ENCODE measurements at regions not wholly inside any gene's neighbourhood (a gene's known extent, or its start where the extent isn't known, plus 50 kb on each side); places are given as distances from the start of the nearest gene placed in this dataset.

- Histone ChIP-seq H3K9me3 (no peaks in the 10 kb centered on the region), H3K4me1 (no peaks in the 10 kb centered on the region), H3K36me3 (no peaks in the 10 kb centered on the region), H3K27ac (no peak overlapping the region), H3K4me3 (no peak overlapping the region), H3K27me3 (peaks cover 0 to 9% of the 10 kb centered on the region in 2 donors)
- intact Hi-C loops (cut with DNase I; ENCODE audit: low total_unique reads), result no loop called here
- TF ChIP-seq POLR2AphosphoS5 (IDR thresholded peaks at IDR 0.05) (no peak), CTCF (IDR thresholded peaks at IDR 0.05) (no peak), POLR2A (IDR thresholded peaks at IDR 0.05) (no peak)
- peak in 1 of 2 donors; percentile 28 for DNase-seq (ENCODE audit: low spot score in 2 of 2)
Observed at GRCh38 chr18:78671551-78671950, 308.1 kb upstream of the SALL3 start.

GRCh38 chr18:78672862-78673446, 306.7 kb upstream of the SALL3 start:
- Histone ChIP-seq H3K27ac (no peak overlapping the region), H3K4me3 (no peak overlapping the region)

GRCh38 chr18:78673516-78674321, 305.9 kb upstream of the SALL3 start:
- peaks cover 0 to 9% of the 10 kb centered on the region in 2 donors for H3K27me3 ChIP-seq
- DNase-seq (ENCODE audit: low spot score in 2 of 2), result no peak
- no peak overlapping the region for H3K27ac ChIP-seq
- H3K4me3 ChIP-seq, result no peak overlapping the region
- intact Hi-C loops (cut with DNase I; ENCODE audit: low total_unique reads), result no loop called here
- H3K36me3 ChIP-seq, result no peaks in the 10 kb centered on the region
- no peaks in the 10 kb centered on the region for H3K4me1 ChIP-seq
- H3K9me3 ChIP-seq, result no peaks in the 10 kb centered on the region
- no peak for TF ChIP-seq CTCF (IDR thresholded peaks at IDR 0.05)
- no peak for TF ChIP-seq POLR2AphosphoS5 (IDR thresholded peaks at IDR 0.05)
- no peak for TF ChIP-seq POLR2A (IDR thresholded peaks at IDR 0.05)

More at GRCh38 chr18:78672862-78673446, 306.7 kb upstream of the SALL3 start:
- peak in 1 of 2 donors; percentile 22 for DNase-seq (ENCODE audit: low spot score in 2 of 2)
- Histone ChIP-seq H3K36me3 (no peaks in the 10 kb centered on the region), H3K4me1 (no peaks in the 10 kb centered on the region), H3K9me3 (no peaks in the 10 kb centered on the region), H3K27me3 (peaks cover 0 to 9% of the 10 kb centered on the region in 2 donors)
- intact Hi-C loops (cut with DNase I; ENCODE audit: low total_unique reads), result no loop called here
- TF ChIP-seq POLR2A (IDR thresholded peaks at IDR 0.05), result no peak

GRCh38 chr18:78675231-78675630, 304.4 kb upstream of the SALL3 start:
- Histone ChIP-seq H3K36me3 (no peaks in the 10 kb centered on the region), H3K4me3 (no peak overlapping the region), H3K27ac (no peak overlapping the region), H3K27me3 (peaks cover 0 to 9% of the 10 kb centered on the region in 2 donors), H3K4me1 (no peaks in the 10 kb centered on the region), H3K9me3 (no peaks in the 10 kb centered on the region)
- DNase-seq (ENCODE audit: low spot score in 2 of 2), result peak in 1 of 2 donors; percentile 28
- intact Hi-C loops (cut with DNase I; ENCODE audit: low total_unique reads), result no loop called here
- no peak for TF ChIP-seq POLR2A (IDR thresholded peaks at IDR 0.05)
- TF ChIP-seq POLR2AphosphoS5 (IDR thresholded peaks at IDR 0.05), result no peak
- TF ChIP-seq CTCF (IDR thresholded peaks at IDR 0.05), result no peak

- Histone ChIP-seq H3K27ac (no peak overlapping the region), H3K36me3 (no peaks in the 10 kb centered on the region), H3K9me3 (no peaks in the 10 kb centered on the region), H3K27me3 (peaks cover 0 to 5% of the 10 kb centered on the region in 2 donors), H3K4me3 (no peak overlapping the region), H3K4me1 (no peaks in the 10 kb centered on the region)
- intact Hi-C loops (cut with DNase I; ENCODE audit: low total_unique reads), result no loop called here
- TF ChIP-seq POLR2AphosphoS5 (IDR thresholded peaks at IDR 0.05) (no peak), CTCF (IDR thresholded peaks at IDR 0.05) (no peak), POLR2A (IDR thresholded peaks at IDR 0.05) (no peak)
- peak in 1 of 2 donors; percentile 46 for DNase-seq (ENCODE audit: low spot score in 2 of 2)
Observed at GRCh38 chr18:78676622-78677482, 302.8 kb upstream of the SALL3 start.
